Peyer's patch (tissue), 4 donors: ENCODE measurements at regions not wholly inside any gene's neighbourhood (a gene's known extent, or its start where the extent isn't known, plus 50 kb on each side); places are given as distances from the start of the nearest gene placed in this dataset.

Source experiments
- DNase-seq, 3 donors: peaks; one replicate each; pipeline ENCODE4 v3.0.0-alpha.2; 2017 to 2019
- H3K27ac ChIP-seq, 4 donors: fragments of 200-600 bp; sonication (generic); one replicate each; pipeline ENCODE4 v1.5.1; 2016 to 2019
- H3K27me3 ChIP-seq, 2 donors: fragments of 200-600 bp; sonication (generic); one replicate each; pipeline ENCODE4 v1.5.1; 2019
- H3K36me3 ChIP-seq, 3 donors: fragments of 200-600 bp; sonication (generic); one replicate each; pipeline ENCODE4 v1.5.1; 2016 to 2019
- H3K4me1 ChIP-seq, 4 donors: fragments of 200-600 bp; sonication (generic); one replicate each; pipeline ENCODE4 v1.5.1; 2016 to 2019
- H3K4me3 ChIP-seq, 4 donors: fragments of 200-600 bp; sonication (generic); 1 replicate in 3 of 4; 2 replicates in 1 of 4; pipeline ENCODE4 v1.5.1; 2016 to 2019; ENCODE audit warnings: mild to moderate bottlenecking in 1 of 4
- H3K9me3 ChIP-seq, 4 donors: fragments of 200-600 bp; sonication (generic); one replicate each; pipeline ENCODE4 v1.5.1; 2016 to 2019; ENCODE audit warnings: mild to moderate bottlenecking in 1 of 4
- CTCF ChIP-seq, 6 experiments: fragments of 450-650 bp in 4 of 6; fragments of 200-600 bp in 2 of 6; sonication (generic) in 1 of 6; IDR thresholded peaks; one replicate each; pipeline ENCODE4 v1.5.1; 2017 to 2019; ENCODE audit warnings: antibody characterized with exemption in 6 of 6, mild to moderate bottlenecking in 3 of 6, moderate library complexity in 1 of 6
- POLR2A ChIP-seq, 2 donors: fragments of 450-650 bp; IDR thresholded peaks; one replicate each; pipeline ENCODE4 v1.5.1; 2017; ENCODE audit warnings: antibody characterized with exemption in 2 of 2, mild to moderate bottlenecking in 2 of 2, moderate library complexity in 2 of 2

GRCh38 chr1:102365071-102365470 is 368.3 kb upstream of the OLFM3 start:
- Histone ChIP-seq H3K9me3 (no peaks in the 10 kb centered on the region), H3K36me3 (no peaks in the 10 kb centered on the region), H3K27ac (no peak overlapping the region), H3K4me1 (no peaks in the 10 kb centered on the region), H3K4me3 (no peak overlapping the region), H3K27me3 (no peaks in the 10 kb centered on the region)
- no peak for DNase-seq
- TF ChIP-seq POLR2A (IDR thresholded peaks at IDR 0.05) (no peak), CTCF (IDR thresholded peaks at IDR 0.05) (no peak)

GRCh38 chr1:102336602-102337001 is 339.9 kb upstream of the OLFM3 start:
- Histone ChIP-seq H3K4me3 (no peak overlapping the region), H3K9me3 (no peaks in the 10 kb centered on the region), H3K27me3 (no peaks in the 10 kb centered on the region), H3K27ac (no peak overlapping the region), H3K36me3 (no peaks in the 10 kb centered on the region), H3K4me1 (no peaks in the 10 kb centered on the region)
- no peak for DNase-seq
- no peak for TF ChIP-seq CTCF (IDR thresholded peaks at IDR 0.05)
- TF ChIP-seq POLR2A (IDR thresholded peaks at IDR 0.05) = no peak

- TF ChIP-seq CTCF (IDR thresholded peaks at IDR 0.05) (no peak), POLR2A (IDR thresholded peaks at IDR 0.05) (no peak)
- Histone ChIP-seq H3K27ac (no peak overlapping the region), H3K27me3 (no peaks in the 10 kb centered on the region), H3K4me3 (no peak overlapping the region), H3K36me3 (no peaks in the 10 kb centered on the region), H3K4me1 (no peaks in the 10 kb centered on the region), H3K9me3 (no peaks in the 10 kb centered on the region)
- no peak for DNase-seq
Measured at GRCh38 chr1:102318104-102318806, 321.5 kb upstream of the OLFM3 start.

DNA sequence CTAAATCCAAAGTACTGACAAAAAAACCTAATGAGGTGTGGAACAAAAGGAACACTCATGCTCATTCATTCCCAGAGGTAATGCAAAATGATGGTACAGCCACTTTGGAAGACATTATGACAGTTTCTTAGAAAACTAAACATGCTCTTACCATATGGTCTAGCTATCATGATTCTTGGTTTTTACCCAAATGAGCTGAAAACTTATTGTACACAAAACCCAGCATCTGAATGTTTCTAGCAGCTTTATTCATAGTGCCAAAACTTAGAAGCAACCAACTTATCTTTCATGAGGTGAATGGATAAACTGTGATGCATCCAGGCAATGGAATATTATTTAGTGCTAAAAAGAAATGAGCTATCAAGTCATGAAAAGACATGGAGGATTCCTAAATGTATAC is 318.4 kb upstream of the OLFM3 start:
- Histone ChIP-seq H3K9me3 (no peaks in the 10 kb centered on the region), H3K36me3 (no peaks in the 10 kb centered on the region), H3K4me3 (no peak overlapping the region), H3K27me3 (no peaks in the 10 kb centered on the region), H3K4me1 (no peaks in the 10 kb centered on the region), H3K27ac (no peak overlapping the region)
- no peak for DNase-seq
- TF ChIP-seq CTCF (IDR thresholded peaks at IDR 0.05) (no peak), POLR2A (IDR thresholded peaks at IDR 0.05) (no peak)

- no peak overlapping the region for H3K4me3 ChIP-seq
- no peak overlapping the region for H3K27ac ChIP-seq
- H3K4me1 ChIP-seq = no peaks in the 10 kb centered on the region
- TF ChIP-seq CTCF (IDR thresholded peaks at IDR 0.05) (no peak), POLR2A (IDR thresholded peaks at IDR 0.05) (no peak)
- DNase-seq = no peak
- no peaks in the 10 kb centered on the region for H3K36me3 ChIP-seq
- H3K27me3 ChIP-seq = no peaks in the 10 kb centered on the region
- H3K9me3 ChIP-seq = no peaks in the 10 kb centered on the region
Measured at GRCh38 chr1:102296116-102296515, 299.4 kb upstream of the OLFM3 start.

DNA sequence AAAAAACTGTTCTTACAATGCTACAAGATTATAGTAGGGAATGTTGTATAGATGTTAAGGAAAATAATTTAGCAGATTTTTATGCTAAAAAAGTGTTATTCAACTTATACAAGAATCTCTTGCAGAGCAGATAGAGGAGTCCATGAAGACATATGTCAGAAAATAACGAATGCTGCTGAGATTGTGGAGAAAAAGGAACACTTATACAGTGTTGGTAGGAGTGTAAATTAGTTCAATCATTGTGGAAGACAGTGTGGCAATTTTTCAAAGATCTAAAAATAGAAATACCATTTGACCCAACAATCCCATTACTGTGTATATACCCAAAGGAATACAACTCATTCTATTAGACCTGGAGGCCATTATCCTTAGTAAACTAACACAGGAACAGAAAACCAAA is 286.2 kb upstream of the OLFM3 start:
- no peaks in the 10 kb centered on the region for H3K27me3 ChIP-seq
- DNase-seq = no peak
- no peaks in the 10 kb centered on the region for H3K4me1 ChIP-seq
- H3K4me3 ChIP-seq = no peak overlapping the region
- no peaks in the 10 kb centered on the region for H3K9me3 ChIP-seq
- H3K36me3 ChIP-seq = no peaks in the 10 kb centered on the region
- no peak overlapping the region for H3K27ac ChIP-seq
- TF ChIP-seq CTCF (IDR thresholded peaks at IDR 0.05) (no peak), POLR2A (IDR thresholded peaks at IDR 0.05) (no peak)
